K562 (cell line): ENCODE measurements at regions not wholly inside any gene's neighbourhood (a gene's known extent, or its start where the extent isn't known, plus 50 kb on each side); places are given as distances from the start of the nearest gene placed in this dataset.

Source experiments
- ATAC-seq: fragments of 200-7000 bp; cut with Tn5 transposase; 3 replicates; pipeline ENCODE4 v1.9.1; 2020; ENCODE audit warnings: moderate library complexity
- BruUV-seq: library from RNA; stranded (reverse); fragments of 400-500 nt; replicated peaks from 2 replicates; lab custom pipeline; 2021; lab: Mats Ljungman, UMichigan
- CTCF ChIA-PET: fragments of 300-600 bp; formaldehyde crosslinking; extraction: SDS; loops from one replicate; lab custom pipeline; 2021; ENCODE audit warnings: low intra/inter-chr PET ratio; lab: Yijun Ruan, JAX
- POLR2A ChIA-PET: fragments of 300-600, 350-650 bp; sonication (Branson Sonifier 250); formaldehyde crosslinking; extraction: SDS; loops from one replicate; lab custom pipeline; 2021; ENCODE audit warnings: antibody characterized with exemption, inconsistent platforms; lab: Yijun Ruan, JAX
- DNase-seq, 4 experiments: peaks; one replicate each; pipeline versions ENCODE4 v3.0.0 to v3.0.0-alpha.2; 2011 to 2018; ENCODE audit warnings: low spot score in 3 of 4, mixed read lengths in 3 of 4; ENCODE audit errors: extremely low read depth in 1 of 4
- FAIRE-seq: peaks from 2 replicates; lab custom pipeline; 2011; peaks lifted over from hg19 to GRCh38; lab: Jason Lieb, UNC
- H2AFZ ChIP-seq: 2 replicates; pipeline ENCODE4 v1.6.0; 2011; ENCODE audit warnings: low read depth, low read length, control low read depth, inconsistent platforms
- H3K27ac ChIP-seq: fragments of 200-600 bp; 3 replicates; pipeline ENCODE4 v1.8.0; 2011; ENCODE audit warnings: low read depth, mild to moderate bottlenecking, control low read depth, inconsistent platforms, low read length, moderate library complexity, mixed read lengths; ENCODE audit errors: extremely low read depth
- H3K27me3 ChIP-seq, 2 experiments: fragments of 300-600 bp in 1 of 2; 2 replicates in 1 of 2; 3 replicates in 1 of 2; pipeline versions ENCODE4 v1.6.0 to v1.8.0; 2011; ENCODE audit warnings: inconsistent platforms in 2 of 2, low read length in 2 of 2, mild to moderate bottlenecking in 1 of 2, mixed read lengths in 1 of 2, moderate library complexity in 1 of 2; ENCODE audit not compliant: control insufficient read depth in 2 of 2, insufficient read depth in 2 of 2
- H3K36me3 ChIP-seq: fragments of 300-600 bp; 3 replicates; pipeline ENCODE4 v1.8.0; 2011; ENCODE audit warnings: mild to moderate bottlenecking, low read length, inconsistent platforms; ENCODE audit not compliant: control insufficient read depth, insufficient read depth
- H3K4me1 ChIP-seq, 2 experiments: fragments of 200-600 bp in 1 of 2; replicated peaks in 1 of 2; 2 replicates in 1 of 2; 3 replicates in 1 of 2; pipeline versions ENCODE4 v1.5.1 to v1.8.0; 2011; ENCODE audit warnings: inconsistent platforms in 2 of 2, low read length in 2 of 2, mild to moderate bottlenecking in 1 of 2, mixed read lengths in 1 of 2, moderate library complexity in 1 of 2; ENCODE audit not compliant: control insufficient read depth in 2 of 2, insufficient read depth in 2 of 2
- H3K4me2 ChIP-seq: 2 replicates; pipeline ENCODE4 v1.6.1; 2011; ENCODE audit warnings: low read length, control low read depth, inconsistent platforms, mixed read lengths; ENCODE audit not compliant: insufficient read depth
- H3K4me3 ChIP-seq: fragments of 200-600 bp; sonication (generic), shearing (Covaris generic); 2 replicates; pipeline ENCODE4 v1.5.1; 2016; ENCODE audit warnings: control low read depth, inconsistent platforms
- H3K79me2 ChIP-seq: fragments of 200-600 bp; 3 replicates; pipeline ENCODE4 v1.8.0; 2011; ENCODE audit warnings: low read length, inconsistent platforms; ENCODE audit not compliant: control insufficient read depth, insufficient read depth
- H3K9ac ChIP-seq, 2 experiments: 2 replicates each; pipeline versions ENCODE4 v1.6.0 to v1.6.1; 2011; ENCODE audit warnings: low read depth in 2 of 2, low read length in 2 of 2, control low read depth in 1 of 2, inconsistent platforms in 1 of 2, mild to moderate bottlenecking in 1 of 2, mixed read lengths in 1 of 2; ENCODE audit not compliant: insufficient read depth in 1 of 2
- H3K9me1 ChIP-seq: one replicate; pipeline ENCODE4 v1.6.0; 2011; ENCODE audit warnings: inconsistent platforms, mild to moderate bottlenecking, low read length, moderate library complexity; ENCODE audit not compliant: control insufficient read depth, insufficient read depth
- H3K9me3 ChIP-seq: replicated peaks from 2 replicates; pipeline ENCODE4 v1.5.1; 2011; ENCODE audit warnings: low read depth, low read length, inconsistent platforms; ENCODE audit not compliant: control insufficient read depth, insufficient read depth
- H4K20me1 ChIP-seq: replicated peaks from 2 replicates; pipeline ENCODE4 v1.6.1; 2011; ENCODE audit warnings: low read length, inconsistent platforms, mixed read lengths; ENCODE audit not compliant: control insufficient read depth, insufficient read depth
- BRCA1 ChIP-seq, 2 experiments: fragments of 450-650 bp in 1 of 2; sonication (generic) in 1 of 2; formaldehyde crosslinking in 1 of 2; IDR thresholded peaks; 2 replicates each; pipeline versions ENCODE4 v1.5.0 to v1.6.1; 2017 to 2020; ENCODE audit warnings: mild to moderate bottlenecking in 1 of 2, missing genetic modification reagents in 1 of 2
- HDAC1 ChIP-seq, 2 experiments: fragments of 450-650 bp; IDR thresholded peaks; 2 replicates each; pipeline ENCODE4 v1.6.1; 2016 to 2017; ENCODE audit warnings: inconsistent platforms in 1 of 2, mild to moderate bottlenecking in 1 of 2, moderate library complexity in 1 of 2
- HOXB6 ChIP-seq: fragments of 250-450 bp; sonication (Bioruptor Pico); IDR thresholded peaks from 2 replicates; pipeline ENCODE4 v1.5.1; 2022; ENCODE audit warnings: mild to moderate bottlenecking, borderline replicate concordance
- IRF9 ChIP-seq: fragments of 450-650 bp; IDR thresholded peaks from 2 replicates; pipeline ENCODE4 v1.6.1; 2016; ENCODE audit warnings: missing biosample characterization, missing genetic modification characterization
- NFE2L1 ChIP-seq: fragments of 450-650 bp; IDR thresholded peaks from 2 replicates; pipeline ENCODE4 v1.6.1; 2016; ENCODE audit warnings: missing genetic modification characterization, low read depth, mild to moderate bottlenecking, missing compliant biosample characterization, moderate library complexity, borderline replicate concordance
- RBM17 ChIP-seq: fragments of 200-400 bp; formaldehyde crosslinking; IDR thresholded peaks from 2 replicates; pipeline ENCODE4 v1.6.1; 2017; ENCODE audit warnings: low read depth, mild to moderate bottlenecking, low read length, borderline replicate concordance
- ZKSCAN3 ChIP-seq: fragments of 250-450 bp; sonication (Bioruptor Pico); IDR thresholded peaks from 2 replicates; pipeline ENCODE4 v1.4.0; 2020
- ZNF395 ChIP-seq: fragments of 200-800 bp; sonication (Bioruptor generic); IDR thresholded peaks from 2 replicates; pipeline ENCODE4 v1.6.1; 2017; ENCODE audit warnings: missing genetic modification characterization, missing compliant biosample characterization
- ZNF699 ChIP-seq: fragments of 250-450 bp; sonication (Bioruptor Pico); IDR thresholded peaks from 2 replicates; pipeline ENCODE4 v1.8.0; 2021; ENCODE audit warnings: mild to moderate bottlenecking, moderate library complexity; ENCODE audit not compliant: insufficient replicate concordance
- WGBS: fragments of 100-300 bp; shearing (Covaris generic); methylation state at CpG from one replicate; pipeline ENCODE4 v1.1.6; 2016; ENCODE audit warnings: low coverage, mixed read lengths; ENCODE audit not compliant: insufficient coverage; ENCODE audit errors: missing lambda C conversion rate; 5-methylcytosine and 5-hydroxymethylcytosine counted together
- in situ Hi-C: fragments of 300-500 bp; cut with MboI; formaldehyde crosslinking; loops from 4 replicates; pipeline ENCODE4 v1.15.0; 2018; ENCODE audit warnings: inconsistent platforms, mixed read lengths
- intact Hi-C: fragments of 100-400 bp; cut with micrococcal nuclease; formaldehyde crosslinking; loops from 2 replicates; pipeline ENCODE4 v1.14.2; 2022

- H2AFZ ChIP-seq: no peak overlapping the region
- H3K27ac ChIP-seq: no peak overlapping the region
- H3K4me2 ChIP-seq: no peak overlapping the region
- ATAC-seq: no peak
- WGBS: 0% methylated on average over 1 of the region's 1 CpG
- no peaks in the 10 kb centered on the region for H4K20me1 ChIP-seq
- no peaks in the 10 kb centered on the region; the same call in 1 of the 2 replicates for H3K9me3 ChIP-seq
- no peak for FAIRE-seq
- no peak overlapping the region for H3K4me3 ChIP-seq
- H3K9ac ChIP-seq: no peak overlapping the region
- H3K79me2 ChIP-seq: no peaks in the 10 kb centered on the region
- H3K27me3 ChIP-seq: no peaks in the 10 kb centered on the region
- no peak for DNase-seq
- intact Hi-C loops: no loop called here
- no peaks in the 10 kb centered on the region for H3K4me1 ChIP-seq
- no TSS peak for BruUV-seq
- in situ Hi-C loops: no loop called here
- H3K36me3 ChIP-seq: no peaks in the 10 kb centered on the region
- H3K9me1 ChIP-seq: no peaks in the 10 kb centered on the region
- no peak for TF ChIP-seq ZKSCAN3 (CRISPR knock-in tag)
- TF ChIP-seq NFE2L1 (tag): no peak
- TF ChIP-seq HDAC1 (IDR thresholded peaks at IDR 0.05): no peak
- TF ChIP-seq HOXB6 (CRISPR knock-in tag): no peak
- TF ChIP-seq RBM17: no peak
- TF ChIP-seq BRCA1 (IDR thresholded peaks at IDR 0.05): no peak
- TF ChIP-seq BRCA1 (CRISPR knock-in tag; IDR thresholded peaks at IDR 0.05): no peak
- no peak for TF ChIP-seq ZNF395
- TF ChIP-seq IRF9: no peak
- no peak for TF ChIP-seq ZNF699
- TF ChIP-seq, all 486 proteins: peak for 0
- ChIA-PET CTCF (no interaction called here), POLR2A (no interaction called here)
Observed at GRCh38 chr18:43686709-43687108, 409.4 kb upstream of the SYT4 start.
